PC-9 (cell line): ENCODE measurements at regions not wholly inside any gene's neighbourhood (a gene's known extent, or its start where the extent isn't known, plus 50 kb on each side); places are given as distances from the start of the nearest gene placed in this dataset.

Experiments used
- BruUV-seq: library from RNA; stranded (reverse); fragments of 400-500 nt; replicated peaks from 2 replicates; lab custom pipeline; 2021; lab: Mats Ljungman, UMichigan
- CTCF ChIA-PET: fragments of 300-600 bp; sonication (Branson Sonifier 250); formaldehyde crosslinking; loops from one replicate; lab custom pipeline; 2022; ENCODE audit warnings: antibody characterized with exemption; lab: Charles Lee
- POLR2A ChIA-PET: fragments of 300-600 bp; sonication (Branson Sonifier 250); formaldehyde crosslinking; loops from one replicate; lab custom pipeline; 2022; ENCODE audit warnings: antibody characterized with exemption; ENCODE audit not compliant: unreplicated experiment; lab: Charles Lee
- DNase-seq, 2 experiments: peaks; one replicate each; pipeline versions ENCODE4 v3.0.0 to v3.0.0-alpha.2; 2015 to 2022; ENCODE audit warnings: mixed read lengths in 1 of 2
- H2AFZ ChIP-seq: fragments of 200-600 bp; sonication (generic); 2 replicates; pipeline ENCODE4 v1.8.1; 2017; ENCODE audit warnings: antibody characterized with exemption
- H3F3A ChIP-seq: fragments of 200-600 bp; sonication (generic); 2 replicates; pipeline ENCODE4 v1.8.1; 2017; ENCODE audit warnings: antibody characterized with exemption, mild to moderate bottlenecking, low read depth; ENCODE audit not compliant: insufficient read depth
- H3K27ac ChIP-seq: fragments of 200-600 bp; sonication (generic); 2 replicates; pipeline ENCODE4 v1.6.1; 2016; ENCODE audit warnings: mixed run types
- H3K27me3 ChIP-seq: fragments of 200-600 bp; sonication (generic); 2 replicates; pipeline ENCODE4 v1.6.1; 2016; ENCODE audit warnings: low read depth, mixed run types; ENCODE audit not compliant: insufficient read depth
- H3K36me3 ChIP-seq: fragments of 200-600 bp; sonication (generic); 2 replicates; pipeline ENCODE4 v1.6.1; 2016; ENCODE audit warnings: low read depth, mixed run types
- H3K4me1 ChIP-seq: fragments of 200-600 bp; sonication (generic); replicated peaks from 2 replicates; pipeline ENCODE4 v1.6.1; 2016; ENCODE audit warnings: mixed run types; ENCODE audit not compliant: insufficient read depth
- H3K4me2 ChIP-seq: fragments of 200-600 bp; sonication (generic); 2 replicates; pipeline ENCODE4 v1.6.1; 2017; ENCODE audit warnings: mixed run types
- H3K4me3 ChIP-seq: fragments of 200-600 bp; sonication (generic); 2 replicates; pipeline ENCODE4 v1.6.1; 2016; ENCODE audit warnings: mixed run types
- H3K79me2 ChIP-seq: fragments of 200-600 bp; sonication (generic); 2 replicates; pipeline ENCODE4 v1.6.1; 2017; ENCODE audit warnings: low read depth, mixed run types
- H3K9me2 ChIP-seq: fragments of 200-600 bp; sonication (generic); 2 replicates; pipeline ENCODE4 v1.8.1; 2017; ENCODE audit warnings: mild to moderate bottlenecking; ENCODE audit not compliant: insufficient read depth
- H3K9me3 ChIP-seq: fragments of 200-600 bp; sonication (generic); 2 replicates; pipeline ENCODE4 v1.8.1; 2016; ENCODE audit warnings: low read depth; ENCODE audit not compliant: insufficient read depth
- H4K20me1 ChIP-seq: fragments of 200-600 bp; sonication (generic); 2 replicates; pipeline ENCODE4 v1.8.1; 2017; ENCODE audit not compliant: insufficient read depth
- CTCF ChIP-seq: fragments of 200-600 bp; sonication (generic); conservative IDR thresholded peaks from 2 replicates; pipeline ENCODE4 v1.6.1; 2017; ENCODE audit warnings: mixed run types, antibody characterized with exemption, mild to moderate bottlenecking, moderate library complexity
- EZH2 ChIP-seq: fragments of 200-600 bp; sonication (generic); IDR thresholded peaks from 2 replicates; pipeline ENCODE4 v1.8.0; 2017; ENCODE audit warnings: antibody characterized with exemption, low read depth
- intact Hi-C: fragments of 100-400 bp; cut with micrococcal nuclease; formaldehyde crosslinking; loops from one replicate; pipeline ENCODE4 v1.10.0; 2022; ENCODE audit not compliant: unreplicated experiment

GRCh38 chr10:76649254-76649653 is 988.4 kb downstream of the KCNMA1 start:
- Histone ChIP-seq H3K4me2 (no peak overlapping the region), H3K4me1 (no peaks in the 10 kb centered on the region), H3K4me3 (no peak overlapping the region), H3K27ac (no peak overlapping the region), H3K9me3 (no peaks in the 10 kb centered on the region), H3K9me2 (no peaks in the 10 kb centered on the region), H4K20me1 (no peaks in the 10 kb centered on the region), H2AFZ (no peak overlapping the region), H3F3A (no peaks in the 10 kb centered on the region), H3K36me3 (no peaks in the 10 kb centered on the region), H3K79me2 (no peaks in the 10 kb centered on the region), H3K27me3 (no peaks in the 10 kb centered on the region)
- BruUV-seq = no TSS peak
- intact Hi-C loops = no loop called here
- POLR2A ChIA-PET = no interaction called here
- no peak for TF ChIP-seq CTCF
- TF ChIP-seq EZH2 = no peak
- DNase-seq = no peak
- CTCF ChIA-PET = no interaction called here

GRCh38 chr10:76647301-76647700 is 990.3 kb downstream of the KCNMA1 start:
- H2AFZ ChIP-seq = no peak overlapping the region
- no peak overlapping the region for H3K4me2 ChIP-seq
- intact Hi-C loops = no loop called here
- no peaks in the 10 kb centered on the region for H3K36me3 ChIP-seq
- H3K9me2 ChIP-seq = no peaks in the 10 kb centered on the region
- no peak for DNase-seq
- no peak for TF ChIP-seq EZH2
- TF ChIP-seq CTCF = no peak
- no peak overlapping the region for H3K4me3 ChIP-seq
- H3F3A ChIP-seq = no peaks in the 10 kb centered on the region
- no peaks in the 10 kb centered on the region for H3K4me1 ChIP-seq
- ChIA-PET CTCF (no interaction called here), POLR2A (no interaction called here)
- H4K20me1 ChIP-seq = no peaks in the 10 kb centered on the region
- BruUV-seq = no TSS peak
- no peaks in the 10 kb centered on the region for H3K79me2 ChIP-seq
- H3K27ac ChIP-seq = no peak overlapping the region
- H3K9me3 ChIP-seq = no peaks in the 10 kb centered on the region
- H3K27me3 ChIP-seq = no peaks in the 10 kb centered on the region

- H3K36me3 ChIP-seq = no peaks in the 10 kb centered on the region
- H3K27me3 ChIP-seq = no peaks in the 10 kb centered on the region
- intact Hi-C loops = no loop called here
- no TSS peak for BruUV-seq
- no peak for DNase-seq
- no peak overlapping the region for H3K4me3 ChIP-seq
- ChIA-PET CTCF (no interaction called here), POLR2A (no interaction called here)
- no peaks in the 10 kb centered on the region for H3K9me3 ChIP-seq
- H3K4me2 ChIP-seq = no peak overlapping the region
- no peaks in the 10 kb centered on the region for H3K4me1 ChIP-seq
- no peak overlapping the region for H3K27ac ChIP-seq
- H4K20me1 ChIP-seq = no peaks in the 10 kb centered on the region
- no peak overlapping the region for H2AFZ ChIP-seq
- TF ChIP-seq CTCF (no peak), EZH2 (no peak)
- no peaks in the 10 kb centered on the region for H3F3A ChIP-seq
- no peaks in the 10 kb centered on the region for H3K79me2 ChIP-seq
- H3K9me2 ChIP-seq = no peaks in the 10 kb centered on the region
Measured at GRCh38 chr10:76645341-76645740, 992.3 kb downstream of the KCNMA1 start.
